H9 (cell line): ENCODE measurements at regions not wholly inside any gene's neighbourhood (a gene's known extent, or its start where the extent isn't known, plus 50 kb on each side); places are given as distances from the start of the nearest gene placed in this dataset.

ENCODE experiments used
- DNase-seq: peaks from one replicate; pipeline ENCODE4 v3.0.0-alpha.2; 2017
- H2AFZ ChIP-seq: one replicate; pipeline ENCODE4 v1.6.1; 2013; ENCODE audit warnings: mild to moderate bottlenecking, low read length, control low read depth, moderate library complexity
- H2AK5ac ChIP-seq: 2 replicates; pipeline ENCODE4 v1.6.1; 2013; ENCODE audit warnings: low read length, control low read depth, mixed read lengths; ENCODE audit not compliant: insufficient read length
- H2BK120ac ChIP-seq: one replicate; pipeline ENCODE4 v1.6.1; 2013; ENCODE audit warnings: low read depth, mild to moderate bottlenecking, low read length, control low read depth, inconsistent platforms; ENCODE audit not compliant: poor library complexity, severe bottlenecking
- H2BK12ac ChIP-seq: 2 replicates; pipeline ENCODE4 v1.6.1; 2013; ENCODE audit warnings: low read length, control low read depth, mixed read lengths, low read depth; ENCODE audit not compliant: insufficient read length
- H2BK15ac ChIP-seq: 2 replicates; pipeline ENCODE4 v1.6.1; 2013; ENCODE audit warnings: low read depth, low read length, control low read depth
- H2BK20ac ChIP-seq: one replicate; pipeline ENCODE4 v1.6.1; 2013; ENCODE audit warnings: low read depth, mild to moderate bottlenecking, low read length, control low read depth, inconsistent platforms; ENCODE audit not compliant: poor library complexity, severe bottlenecking
- H2BK5ac ChIP-seq: 2 replicates; pipeline ENCODE4 v1.6.1; 2013; ENCODE audit warnings: low read length, control low read depth, mixed read lengths; ENCODE audit not compliant: insufficient read length
- H3K14ac ChIP-seq: 2 replicates; pipeline ENCODE4 v1.6.1; 2013; ENCODE audit warnings: low read length, control low read depth; ENCODE audit not compliant: insufficient read depth
- H3K18ac ChIP-seq: 2 replicates; pipeline ENCODE4 v1.6.1; 2013; ENCODE audit warnings: low read depth, mild to moderate bottlenecking, mixed read lengths, low read length, control low read depth; ENCODE audit not compliant: insufficient read length
- H3K23ac ChIP-seq: 2 replicates; pipeline ENCODE4 v1.6.1; 2013; ENCODE audit warnings: low read length, control low read depth, mixed read lengths, low read depth; ENCODE audit not compliant: insufficient read length
- H3K23me2 ChIP-seq: 2 replicates; pipeline ENCODE4 v1.6.1; 2013; ENCODE audit warnings: low read depth, mild to moderate bottlenecking, mixed read lengths, low read length, control low read depth; ENCODE audit not compliant: insufficient read length, poor library complexity, severe bottlenecking
- H3K27ac ChIP-seq: 2 replicates; pipeline ENCODE4 v1.5.1; 2013; ENCODE audit warnings: low read length, control low read depth, mixed read lengths, low read depth; ENCODE audit not compliant: insufficient read length
- H3K27me3 ChIP-seq: 2 replicates; pipeline ENCODE4 v1.6.1; 2013; ENCODE audit warnings: low read length, control low read depth, inconsistent platforms; ENCODE audit not compliant: insufficient read depth
- H3K4ac ChIP-seq: 2 replicates; pipeline ENCODE4 v1.6.1; 2013; ENCODE audit warnings: low read depth, mild to moderate bottlenecking, control low read depth, inconsistent platforms, low read length, moderate library complexity
- H3K4me1 ChIP-seq: 2 replicates; pipeline ENCODE4 v1.6.1; 2013; ENCODE audit warnings: low read length, control low read depth, inconsistent platforms; ENCODE audit not compliant: insufficient read depth
- H3K4me2 ChIP-seq: 2 replicates; pipeline ENCODE4 v1.6.1; 2013; ENCODE audit warnings: low read length, control low read depth, mixed read lengths; ENCODE audit not compliant: insufficient read length, insufficient read depth
- H3K56ac ChIP-seq: 2 replicates; pipeline ENCODE4 v1.6.1; 2013; ENCODE audit warnings: low read depth, mild to moderate bottlenecking, mixed read lengths, low read length, control low read depth; ENCODE audit not compliant: insufficient read length
- H3K79me1 ChIP-seq: 2 replicates; pipeline ENCODE4 v1.6.1; 2013; ENCODE audit warnings: low read depth, mild to moderate bottlenecking, moderate library complexity, low read length, control low read depth, inconsistent platforms; ENCODE audit not compliant: insufficient read depth, poor library complexity, severe bottlenecking
- H3K79me2 ChIP-seq: 2 replicates; pipeline ENCODE4 v1.6.1; 2013; ENCODE audit warnings: low read length, control low read depth, inconsistent platforms; ENCODE audit not compliant: insufficient read depth
- H3K9ac ChIP-seq: 2 replicates; pipeline ENCODE4 v1.6.1; 2013; ENCODE audit warnings: low read length, control low read depth, mixed read lengths; ENCODE audit not compliant: insufficient read length; ENCODE audit errors: extremely low read depth
- H3K9me3 ChIP-seq: one replicate; pipeline ENCODE4 v1.6.1; 2013; ENCODE audit warnings: low read depth, low read length, inconsistent platforms; ENCODE audit not compliant: control insufficient read depth
- H3T11ph ChIP-seq: one replicate; pipeline ENCODE4 v1.6.1; 2013; ENCODE audit warnings: mild to moderate bottlenecking, low read length, control low read depth, inconsistent platforms
- H4K20me1 ChIP-seq: one replicate; pipeline ENCODE4 v1.6.1; 2013; ENCODE audit not compliant: control insufficient read depth, insufficient read length, insufficient read depth
- H4K5ac ChIP-seq: 2 replicates; pipeline ENCODE4 v1.6.1; 2013; ENCODE audit warnings: low read depth, mild to moderate bottlenecking, mixed read lengths, low read length, control low read depth; ENCODE audit not compliant: insufficient read length
- H4K8ac ChIP-seq: replicated peaks from 2 replicates; pipeline ENCODE4 v1.6.1; 2013; ENCODE audit warnings: low read length, control low read depth, mixed read lengths, low read depth; ENCODE audit not compliant: insufficient read length
- H4K91ac ChIP-seq: 2 replicates; pipeline ENCODE4 v1.6.1; 2013; ENCODE audit warnings: low read depth, mild to moderate bottlenecking, moderate library complexity, mixed read lengths, low read length, control low read depth; ENCODE audit not compliant: insufficient read length
- H3K27ac Mint-ChIP-seq, 3 experiments: 2 replicates in 2 of 3; 3 replicates in 1 of 3; pipeline ENCODE4 v1.8.0; 2020 to 2021; ENCODE audit warnings: mixed read lengths in 3 of 3, mild to moderate bottlenecking in 1 of 3, moderate library complexity in 1 of 3
- H3K27me3 Mint-ChIP-seq: 2 replicates; pipeline ENCODE4 v1.8.0; 2021; ENCODE audit warnings: low read depth, mild to moderate bottlenecking, moderate library complexity, mixed read lengths
- H3K36me3 Mint-ChIP-seq, 3 experiments: 2 replicates in 2 of 3; 3 replicates in 1 of 3; pipeline ENCODE4 v1.8.0; 2020 to 2021; ENCODE audit warnings: low read depth in 3 of 3, mixed read lengths in 3 of 3; ENCODE audit not compliant: insufficient read depth in 1 of 3
- H3K4me1 Mint-ChIP-seq, 2 experiments: 2 replicates each; pipeline ENCODE4 v1.8.0; 2020; ENCODE audit warnings: mixed read lengths in 2 of 2
- H3K4me3 Mint-ChIP-seq, 2 experiments: 2 replicates in 1 of 2; 3 replicates in 1 of 2; pipeline ENCODE4 v1.8.0; 2020 to 2021; ENCODE audit warnings: mild to moderate bottlenecking in 2 of 2, mixed read lengths in 2 of 2, moderate library complexity in 1 of 2
- H3K9me3 Mint-ChIP-seq, 2 experiments: 2 replicates in 1 of 2; 3 replicates in 1 of 2; pipeline ENCODE4 v1.8.0; 2020; ENCODE audit warnings: mild to moderate bottlenecking in 2 of 2, mixed read lengths in 2 of 2, moderate library complexity in 1 of 2
- CTCF ChIP-seq: fragments of 200-600 bp; sonication (generic); conservative IDR thresholded peaks from 3 replicates; pipeline ENCODE4 v1.8.0; 2021; ENCODE audit warnings: antibody characterized with exemption, mild to moderate bottlenecking
- WGBS: extraction: QIAGEN DNeasy Blood & Tissue Kit; methylation state at CpG from one replicate; pipeline ENCODE4 v1.1.7; 2013; ENCODE audit warnings: missing lambda C conversion rate, low lambda C conversion rate, mixed read lengths; ENCODE audit not compliant: insufficient read length; ENCODE audit errors: extremely low coverage; 5-methylcytosine and 5-hydroxymethylcytosine counted together

- Histone ChIP-seq H2BK20ac (no peak overlapping the region), H2AFZ (no peak overlapping the region), H3K9me3 (no peaks in the 10 kb centered on the region), H4K91ac (no peak overlapping the region), H3T11ph (no peak overlapping the region), H2BK15ac (no peak overlapping the region), H2AK5ac (no peak overlapping the region), H3K9ac (no peak overlapping the region), H2BK12ac (no peak overlapping the region), H3K4ac (no peak overlapping the region), H4K8ac (no peak overlapping the region), H2BK5ac (no peak overlapping the region), H3K56ac (no peak overlapping the region), H4K20me1 (no peaks in the 10 kb centered on the region), H3K4me1 (no peaks in the 10 kb centered on the region), H3K79me1 (no peaks in the 10 kb centered on the region), H4K5ac (no peak overlapping the region), H3K23me2 (no peaks in the 10 kb centered on the region), H3K79me2 (no peaks in the 10 kb centered on the region), H3K27ac (no peak overlapping the region), H3K14ac (no peak overlapping the region), H2BK120ac (no peak overlapping the region), H3K27me3 (no peaks in the 10 kb centered on the region), H3K4me2 (no peak overlapping the region), H3K18ac (no peak overlapping the region), H3K23ac (no peak overlapping the region)
- Mint-ChIP-seq H3K36me3 (no peaks in the 10 kb centered on the region), H3K27ac (no peak overlapping the region), H3K4me1 (peaks cover 3 to 9% of the 10 kb centered on the region in 2 experiments; a peak in 3 of 4 replicates), H3K4me3 (no peak overlapping the region), H3K27me3 (no peaks in the 10 kb centered on the region), H3K9me3 (no peaks in the 10 kb centered on the region)
- no CpG with 5 or more reads among the region's 2 CpGs for WGBS
- no peak for DNase-seq
- no peak for TF ChIP-seq CTCF
Measured at GRCh38 chr10:58925381-58925780, 251.1 kb upstream of the PHYHIPL start.
